CD14-positive monocyte (primary cell): ENCODE measurements at regions not wholly inside any gene's neighbourhood (a gene's known extent, or its start where the extent isn't known, plus 50 kb on each side); places are given as distances from the start of the nearest gene placed in this dataset.

Experiments used
- DNase-seq, 3 donors: peaks; one replicate each; pipeline ENCODE4 v3.0.0-alpha.2; 2011 to 2022
- H2AFZ ChIP-seq: 2 replicates; pipeline ENCODE4 v1.6.0; 2012; ENCODE audit warnings: mild to moderate bottlenecking, low read depth, low read length, inconsistent platforms; ENCODE audit not compliant: insufficient read depth, poor library complexity, severe bottlenecking
- H3K27ac ChIP-seq, 2 donors: 1 replicate in 1 of 2; 2 replicates in 1 of 2; pipeline ENCODE4 v1.5.1; 2012 to 2013; ENCODE audit warnings: low read length in 2 of 2, control low read depth in 1 of 2, inconsistent platforms in 1 of 2, low read depth in 1 of 2, mild to moderate bottlenecking in 1 of 2
- H3K27me3 ChIP-seq, 2 donors: one replicate each; pipeline versions ENCODE4 v1.6.0 to v1.6.1; 2011 to 2013; ENCODE audit warnings: low read length in 2 of 2; ENCODE audit not compliant: control insufficient read depth in 2 of 2, insufficient read depth in 2 of 2
- H3K36me3 ChIP-seq, 2 donors: replicated peaks in 1 of 2; 1 replicate in 1 of 2; 2 replicates in 1 of 2; pipeline versions ENCODE4 v1.5.1 to v1.6.1; 2012 to 2013; ENCODE audit warnings: low read length in 2 of 2, control low read depth in 1 of 2, inconsistent platforms in 1 of 2, mild to moderate bottlenecking in 1 of 2; ENCODE audit not compliant: insufficient read depth in 2 of 2, control insufficient read depth in 1 of 2
- H3K4me1 ChIP-seq, 2 donors: 1 replicate in 1 of 2; 2 replicates in 1 of 2; pipeline versions ENCODE4 v1.5.1 to v1.6.1; 2012 to 2013; ENCODE audit warnings: low read length in 2 of 2, control low read depth in 1 of 2, inconsistent platforms in 1 of 2, mild to moderate bottlenecking in 1 of 2, moderate library complexity in 1 of 2; ENCODE audit not compliant: insufficient read depth in 2 of 2, control insufficient read depth in 1 of 2
- H3K4me2 ChIP-seq: replicated peaks from 2 replicates; pipeline ENCODE3; 2012; ENCODE audit warnings: low read length, moderate library complexity, mild to moderate bottlenecking; ENCODE audit not compliant: poor library complexity, severe bottlenecking; ENCODE audit errors: extremely low read depth
- H3K4me3 ChIP-seq, 3 experiments: fragments of 200-600 bp in 1 of 3; sonication (generic) in 1 of 3; replicated peaks in 1 of 3; 1 replicate in 2 of 3; 2 replicates in 1 of 3; pipeline ENCODE4 v1.5.1; 2011 to 2013; ENCODE audit warnings: low read length in 3 of 3, mild to moderate bottlenecking in 3 of 3, control low read depth in 2 of 3, low read depth in 2 of 3, inconsistent platforms in 1 of 3, moderate library complexity in 1 of 3
- H3K79me2 ChIP-seq: 2 replicates; pipeline ENCODE4 v1.6.0; 2012; ENCODE audit warnings: mild to moderate bottlenecking, control low read depth, inconsistent platforms, low read length, moderate library complexity; ENCODE audit not compliant: insufficient read depth
- H3K9ac ChIP-seq: 2 replicates; pipeline ENCODE4 v1.6.0; 2017; ENCODE audit warnings: low read length, mild to moderate bottlenecking; ENCODE audit not compliant: insufficient read depth, poor library complexity, severe bottlenecking
- H3K9me3 ChIP-seq, 2 donors: replicated peaks in 1 of 2; 1 replicate in 1 of 2; 2 replicates in 1 of 2; pipeline versions ENCODE4 v1.5.1 to v1.6.1; 2012 to 2013; ENCODE audit warnings: low read length in 2 of 2, control low read depth in 1 of 2; ENCODE audit not compliant: control insufficient read depth in 1 of 2, insufficient read depth in 1 of 2
- H4K20me1 ChIP-seq: 2 replicates; pipeline ENCODE4 v1.6.0; 2012; ENCODE audit warnings: mild to moderate bottlenecking, low read length, control low read depth, moderate library complexity; ENCODE audit not compliant: insufficient read depth
- H3K27ac Mint-ChIP-seq, 7 donors: one replicate each; pipeline ENCODE4 v1.8.0; 2020; ENCODE audit warnings: mild to moderate bottlenecking in 7 of 7, mixed read lengths in 7 of 7, moderate library complexity in 6 of 7, inconsistent platforms in 2 of 7
- H3K27me3 Mint-ChIP-seq, 3 donors: one replicate each; pipeline ENCODE4 v1.8.0; 2021 to 2022; ENCODE audit warnings: low read depth in 3 of 3, mild to moderate bottlenecking in 3 of 3, mixed read lengths in 3 of 3, moderate library complexity in 3 of 3, inconsistent platforms in 1 of 3
- H3K36me3 Mint-ChIP-seq, 2 donors: one replicate each; pipeline ENCODE4 v1.8.0; 2020; ENCODE audit warnings: mixed read lengths in 2 of 2, inconsistent platforms in 1 of 2, mild to moderate bottlenecking in 1 of 2
- H3K4me1 Mint-ChIP-seq: one replicate; pipeline ENCODE4 v1.8.0; 2020; ENCODE audit warnings: mild to moderate bottlenecking, mixed read lengths
- H3K4me3 Mint-ChIP-seq, 2 donors: one replicate each; pipeline ENCODE4 v1.8.0; 2020; ENCODE audit warnings: mild to moderate bottlenecking in 2 of 2, mixed read lengths in 2 of 2, moderate library complexity in 1 of 2
- H3K9me3 Mint-ChIP-seq, 7 donors: one replicate each; pipeline ENCODE4 v1.8.0; 2020 to 2022; ENCODE audit warnings: mixed read lengths in 7 of 7, mild to moderate bottlenecking in 6 of 7, moderate library complexity in 6 of 7, inconsistent platforms in 2 of 7
- CTCF ChIP-seq: fragments of 200-600 bp; IDR thresholded peaks from one replicate; pipeline ENCODE4 v1.8.0; 2022; ENCODE audit warnings: antibody characterized with exemption, mild to moderate bottlenecking
- WGBS: methylation state at CpG from one replicate; pipeline ENCODE4 v1.1.5; 2013; ENCODE audit warnings: missing lambda C conversion rate; ENCODE audit not compliant: insufficient coverage; 5-methylcytosine and 5-hydroxymethylcytosine counted together
- intact Hi-C, 2 donors: fragments of 100-400 bp; cut with micrococcal nuclease; formaldehyde crosslinking; loops; one replicate each; pipeline versions ENCODE4 v1.15.0 to v1.15.1; 2023

- H3K27me3 ChIP-seq, result no peaks in the 10 kb centered on the region
- H2AFZ ChIP-seq, result no peak overlapping the region
- H3K4me3 Mint-ChIP-seq, result no peak overlapping the region
- H3K9me3 ChIP-seq, result no peaks in the 10 kb centered on the region
- no peaks in the 10 kb centered on the region for H3K79me2 ChIP-seq
- H3K9me3 Mint-ChIP-seq, result peaks cover 0 to 1% (median 0%) of the 10 kb centered on the region in 7 donors
- no peaks in the 10 kb centered on the region for H3K36me3 Mint-ChIP-seq
- intact Hi-C loops, result loop anchor here in 1 of 2 donors (10.0 kb wide), 1 partner anchor 50 kb away; the partner anchor contains the start of gene ACP3
- H3K27ac ChIP-seq, result no peak overlapping the region
- no peaks in the 10 kb centered on the region for H3K4me1 ChIP-seq
- peaks cover 7% of the 10 kb centered on the region for H3K4me1 Mint-ChIP-seq
- no peaks in the 10 kb centered on the region for H3K36me3 ChIP-seq
- H3K9ac ChIP-seq, result no peak overlapping the region
- no peaks in the 10 kb centered on the region for H4K20me1 ChIP-seq
- H3K4me2 ChIP-seq, result no peak overlapping the region
- no peak for TF ChIP-seq CTCF
- peak overlapping the region in 1 of 7 donors; percentile 19 for H3K27ac Mint-ChIP-seq
- H3K27me3 Mint-ChIP-seq, result no peaks in the 10 kb centered on the region
- DNase-seq, result no peak
- no peak overlapping the region for H3K4me3 ChIP-seq
These were observed 52.2 kb upstream of the ACP3 start for GRCh38 chr3:132265028-132265427.

- intact Hi-C loops, result loop anchor here in 1 of 2 donors (10.0 kb wide), 1 partner anchor 49 kb away; the partner anchor contains the start of gene ACP3
- no peak overlapping the region for H3K9ac ChIP-seq
These were observed 51.7 kb upstream of the ACP3 start for GRCh38 chr3:132265488-132265887.

More at GRCh38 chr3:132265488-132265887, 51.7 kb upstream of the ACP3 start:
- Histone ChIP-seq H3K4me2 (no peak overlapping the region), H3K36me3 (no peaks in the 10 kb centered on the region), H3K4me1 (no peaks in the 10 kb centered on the region), H3K27ac (no peak overlapping the region), H4K20me1 (no peaks in the 10 kb centered on the region), H3K79me2 (no peaks in the 10 kb centered on the region), H2AFZ (no peak overlapping the region), H3K4me3 (no peak overlapping the region), H3K9me3 (no peaks in the 10 kb centered on the region), H3K27me3 (no peaks in the 10 kb centered on the region)
- no peak for DNase-seq
- peaks cover 0 to 2% (median 0%) of the 10 kb centered on the region in 7 donors for H3K9me3 Mint-ChIP-seq
- H3K27ac Mint-ChIP-seq, result no peak overlapping the region
- 96% methylated on average over 3 of the region's 3 CpGs for WGBS
- no peaks in the 10 kb centered on the region for H3K27me3 Mint-ChIP-seq
- peaks cover 7% of the 10 kb centered on the region for H3K4me1 Mint-ChIP-seq
- no peak for TF ChIP-seq CTCF
- no peaks in the 10 kb centered on the region for H3K36me3 Mint-ChIP-seq
- H3K4me3 Mint-ChIP-seq, result no peak overlapping the region
